ENCODE measurements at regions not wholly inside any gene's neighbourhood (a gene's known extent, or its start where the extent isn't known, plus 50 kb on each side); places are given as distances from the start of the nearest gene placed in this dataset.

DNA sequence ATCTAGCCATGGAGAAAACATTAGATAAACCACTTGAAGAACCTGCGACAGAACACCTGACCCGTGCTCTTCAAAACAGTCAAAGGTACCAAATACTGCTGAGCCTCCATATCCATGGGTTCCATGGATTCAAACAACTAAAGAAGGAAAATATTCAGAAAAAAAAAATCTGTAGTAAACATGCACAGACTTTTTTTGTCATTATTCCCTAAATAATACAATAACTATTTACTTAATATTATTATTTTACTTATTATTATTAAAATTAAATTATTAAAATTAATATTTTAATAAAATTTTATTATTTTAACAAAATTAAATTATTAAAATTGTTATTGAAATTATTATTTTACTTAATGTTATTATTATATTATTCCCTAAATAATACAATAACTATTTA, 101.0 kb upstream of the PDE1C start:
- Histone ChIP-seq H3K9me2 (ENCODE audit: insufficient read depth, low read length) (no peaks in the 10 kb centered on the region), H3K9me3 (ENCODE audit: low read length) (no peaks in the 10 kb centered on the region), H3K36me3 (ENCODE audit: insufficient read depth, low read length) (no peaks in the 10 kb centered on the region), H3F3A (ENCODE audit: insufficient read depth, low read length, poor library complexity, severe bottlenecking) (no peaks in the 10 kb centered on the region), H3K27ac (ENCODE audit: low read length) (no peak overlapping the region), H2AFZ (ENCODE audit: low read depth, low read length) (no peak overlapping the region), H3K4me3 (ENCODE audit: low read length) (no peak overlapping the region), H3K4me2 (ENCODE audit: low read length) (no peak overlapping the region), H4K20me1 (ENCODE audit: insufficient read depth) (no peaks in the 10 kb centered on the region), H3K27me3 (ENCODE audit: insufficient read depth, low read depth, low read length) (no peaks in the 10 kb centered on the region), H3K9ac (ENCODE audit: low read length) (no peak overlapping the region), H3K79me2 (replicated peaks; ENCODE audit: insufficient read depth, low read length) (no peaks in the 10 kb centered on the region)
- no peak for TF ChIP-seq TAF1 (IDR thresholded peaks at IDR 0.05; ENCODE audit: low read depth)
- TF ChIP-seq POLR2AphosphoS5 (IDR thresholded peaks at IDR 0.05), result no peak
- no peak for TF ChIP-seq EZH2 (IDR thresholded peaks at IDR 0.05; ENCODE audit: borderline replicate concordance, insufficient read depth, low read length, poor library complexity, severe bottlenecking)
- TF ChIP-seq, protein P1, sequence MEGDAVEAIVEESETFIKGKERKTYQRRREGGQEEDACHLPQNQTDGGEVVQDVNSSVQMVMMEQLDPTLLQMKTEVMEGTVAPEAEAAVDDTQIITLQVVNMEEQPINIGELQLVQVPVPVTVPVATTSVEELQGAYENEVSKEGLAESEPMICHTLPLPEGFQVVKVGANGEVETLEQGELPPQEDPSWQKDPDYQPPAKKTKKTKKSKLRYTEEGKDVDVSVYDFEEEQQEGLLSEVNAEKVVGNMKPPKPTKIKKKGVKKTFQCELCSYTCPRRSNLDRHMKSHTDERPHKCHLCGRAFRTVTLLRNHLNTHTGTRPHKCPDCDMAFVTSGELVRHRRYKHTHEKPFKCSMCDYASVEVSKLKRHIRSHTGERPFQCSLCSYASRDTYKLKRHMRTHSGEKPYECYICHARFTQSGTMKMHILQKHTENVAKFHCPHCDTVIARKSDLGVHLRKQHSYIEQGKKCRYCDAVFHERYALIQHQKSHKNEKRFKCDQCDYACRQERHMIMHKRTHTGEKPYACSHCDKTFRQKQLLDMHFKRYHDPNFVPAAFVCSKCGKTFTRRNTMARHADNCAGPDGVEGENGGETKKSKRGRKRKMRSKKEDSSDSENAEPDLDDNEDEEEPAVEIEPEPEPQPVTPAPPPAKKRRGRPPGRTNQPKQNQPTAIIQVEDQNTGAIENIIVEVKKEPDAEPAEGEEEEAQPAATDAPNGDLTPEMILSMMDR (IDR thresholded peaks at IDR 0.05; ENCODE audit: poor library complexity, severe bottlenecking), result no peak
- TF ChIP-seq EP300 (conservative IDR thresholded peaks at IDR 0.05; ENCODE audit: poor library complexity, severe bottlenecking), result no peak
- no peak for TF ChIP-seq RAD21 (conservative IDR thresholded peaks at IDR 0.05)
- TF ChIP-seq SMC3 (conservative IDR thresholded peaks at IDR 0.05; ENCODE audit: poor library complexity), result no peak
- TF ChIP-seq, protein P2, sequence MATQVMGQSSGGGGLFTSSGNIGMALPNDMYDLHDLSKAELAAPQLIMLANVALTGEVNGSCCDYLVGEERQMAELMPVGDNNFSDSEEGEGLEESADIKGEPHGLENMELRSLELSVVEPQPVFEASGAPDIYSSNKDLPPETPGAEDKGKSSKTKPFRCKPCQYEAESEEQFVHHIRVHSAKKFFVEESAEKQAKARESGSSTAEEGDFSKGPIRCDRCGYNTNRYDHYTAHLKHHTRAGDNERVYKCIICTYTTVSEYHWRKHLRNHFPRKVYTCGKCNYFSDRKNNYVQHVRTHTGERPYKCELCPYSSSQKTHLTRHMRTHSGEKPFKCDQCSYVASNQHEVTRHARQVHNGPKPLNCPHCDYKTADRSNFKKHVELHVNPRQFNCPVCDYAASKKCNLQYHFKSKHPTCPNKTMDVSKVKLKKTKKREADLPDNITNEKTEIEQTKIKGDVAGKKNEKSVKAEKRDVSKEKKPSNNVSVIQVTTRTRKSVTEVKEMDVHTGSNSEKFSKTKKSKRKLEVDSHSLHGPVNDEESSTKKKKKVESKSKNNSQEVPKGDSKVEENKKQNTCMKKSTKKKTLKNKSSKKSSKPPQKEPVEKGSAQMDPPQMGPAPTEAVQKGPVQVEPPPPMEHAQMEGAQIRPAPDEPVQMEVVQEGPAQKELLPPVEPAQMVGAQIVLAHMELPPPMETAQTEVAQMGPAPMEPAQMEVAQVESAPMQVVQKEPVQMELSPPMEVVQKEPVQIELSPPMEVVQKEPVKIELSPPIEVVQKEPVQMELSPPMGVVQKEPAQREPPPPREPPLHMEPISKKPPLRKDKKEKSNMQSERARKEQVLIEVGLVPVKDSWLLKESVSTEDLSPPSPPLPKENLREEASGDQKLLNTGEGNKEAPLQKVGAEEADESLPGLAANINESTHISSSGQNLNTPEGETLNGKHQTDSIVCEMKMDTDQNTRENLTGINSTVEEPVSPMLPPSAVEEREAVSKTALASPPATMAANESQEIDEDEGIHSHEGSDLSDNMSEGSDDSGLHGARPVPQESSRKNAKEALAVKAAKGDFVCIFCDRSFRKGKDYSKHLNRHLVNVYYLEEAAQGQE (IDR thresholded peaks at IDR 0.05; ENCODE audit: borderline replicate concordance), result no peak
- no peak for TF ChIP-seq MXI1 (conservative IDR thresholded peaks at IDR 0.05; ENCODE audit: poor library complexity, severe bottlenecking)

DNA sequence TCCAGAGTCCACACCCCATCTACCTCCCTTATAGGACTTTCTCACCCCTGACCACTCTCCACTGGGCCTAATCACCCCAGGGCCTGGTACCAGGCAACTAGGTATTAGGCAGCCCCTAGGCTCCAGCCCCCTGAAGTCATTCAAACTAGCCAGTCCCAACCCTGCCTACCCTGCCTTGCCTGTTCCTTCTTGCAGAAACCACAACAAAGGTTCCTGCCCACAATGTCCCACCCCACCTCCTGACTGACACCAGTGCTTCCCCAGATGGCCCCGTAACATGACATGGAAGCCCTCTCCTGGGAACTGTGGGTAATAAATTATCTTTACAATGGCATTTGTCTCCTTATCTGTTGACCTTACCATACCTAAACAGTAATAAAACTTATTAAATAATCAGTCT, 100.6 kb upstream of the PDE1C start:
- H3K36me3 ChIP-seq (ENCODE audit: insufficient read depth, low read length), result no peaks in the 10 kb centered on the region
- H3K27me3 ChIP-seq (ENCODE audit: insufficient read depth, low read depth, low read length), result no peaks in the 10 kb centered on the region
- no peaks in the 10 kb centered on the region for H3K9me2 ChIP-seq (ENCODE audit: insufficient read depth, low read length)
- H3K4me3 ChIP-seq (ENCODE audit: low read length), result no peak overlapping the region
- H3K4me2 ChIP-seq (ENCODE audit: low read length), result no peak overlapping the region
- TF ChIP-seq TAF1 (IDR thresholded peaks at IDR 0.05; ENCODE audit: low read depth) (no peak), EP300 (conservative IDR thresholded peaks at IDR 0.05; ENCODE audit: poor library complexity, severe bottlenecking) (no peak), EZH2 (IDR thresholded peaks at IDR 0.05; ENCODE audit: borderline replicate concordance, insufficient read depth, low read length, poor library complexity, severe bottlenecking) (no peak), MXI1 (conservative IDR thresholded peaks at IDR 0.05; ENCODE audit: poor library complexity, severe bottlenecking) (no peak), SMC3 (conservative IDR thresholded peaks at IDR 0.05; ENCODE audit: poor library complexity) (no peak), RAD21 (conservative IDR thresholded peaks at IDR 0.05) (no peak), POLR2AphosphoS5 (IDR thresholded peaks at IDR 0.05) (no peak)
- TF ChIP-seq, protein P2 (IDR thresholded peaks at IDR 0.05; ENCODE audit: borderline replicate concordance), result no peak
- TF ChIP-seq, protein P1 (IDR thresholded peaks at IDR 0.05; ENCODE audit: poor library complexity, severe bottlenecking), result no peak
- no peak overlapping the region for H3K27ac ChIP-seq (ENCODE audit: low read length)
- no peak overlapping the region for H3K9ac ChIP-seq (ENCODE audit: low read length)
- H4K20me1 ChIP-seq (ENCODE audit: insufficient read depth), result no peaks in the 10 kb centered on the region
- H2AFZ ChIP-seq (ENCODE audit: low read depth, low read length), result no peak overlapping the region
- H3K9me3 ChIP-seq (ENCODE audit: low read length), result no peaks in the 10 kb centered on the region
- H3K79me2 ChIP-seq (replicated peaks; ENCODE audit: insufficient read depth, low read length), result no peaks in the 10 kb centered on the region
- no peaks in the 10 kb centered on the region for H3F3A ChIP-seq (ENCODE audit: insufficient read depth, low read length, poor library complexity, severe bottlenecking)

Measured in neural cell (in vitro differentiated cells).